ENCODE measurements at regions not wholly inside any gene's neighbourhood (a gene's known extent, or its start where the extent isn't known, plus 50 kb on each side); places are given as distances from the start of the nearest gene placed in this dataset.

DNA sequence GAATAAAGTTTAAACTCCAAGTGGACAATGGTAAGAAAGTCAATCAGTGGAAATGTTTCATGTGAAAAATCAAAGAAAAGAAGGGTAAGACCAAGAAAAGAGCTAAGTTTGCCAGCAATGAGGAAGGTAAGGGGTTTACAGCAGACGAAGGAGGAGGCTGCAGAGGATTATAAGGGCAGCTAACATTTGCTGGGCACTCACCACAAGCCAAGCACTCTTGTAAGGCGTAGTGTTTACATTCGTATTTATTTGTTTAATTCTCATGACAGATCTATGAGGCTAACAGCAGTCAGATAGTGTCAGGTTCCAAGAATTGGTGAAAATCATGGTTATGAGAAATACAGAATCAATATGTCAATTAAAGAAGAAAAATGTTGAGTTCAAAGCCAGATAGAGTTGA lies 75.2 kb upstream of the NGF start:
- H3K4me1 Mint-ChIP-seq: peaks cover 6% of the 10 kb centered on the region in 2 experiments
- Histone ChIP-seq H3K23me2 (ENCODE audit: insufficient read length, low read depth, low read length, poor library complexity, severe bottlenecking) (no peaks in the 10 kb centered on the region), H3K9ac (ENCODE audit: extremely low read depth, insufficient read length, low read length) (no peak overlapping the region), H3K27me3 (ENCODE audit: insufficient read depth, low read length) (no peaks in the 10 kb centered on the region), H2BK120ac (ENCODE audit: low read depth, low read length, poor library complexity, severe bottlenecking) (no peak overlapping the region), H2BK5ac (ENCODE audit: insufficient read length, low read length) (no peak overlapping the region), H3K4me2 (ENCODE audit: insufficient read depth, insufficient read length, low read length) (no peak overlapping the region), H3K56ac (ENCODE audit: insufficient read length, low read depth, low read length) (no peak overlapping the region), H3K14ac (ENCODE audit: insufficient read depth, low read length) (no peak overlapping the region), H4K5ac (ENCODE audit: insufficient read length, low read depth, low read length) (no peak overlapping the region), H4K20me1 (ENCODE audit: control insufficient read depth, insufficient read depth, insufficient read length) (no peaks in the 10 kb centered on the region), H4K91ac (ENCODE audit: insufficient read length, low read depth, low read length) (no peak overlapping the region), H2AFZ (ENCODE audit: low read length) (no peak overlapping the region), H2BK15ac (ENCODE audit: low read depth, low read length) (no peak overlapping the region), H3K4ac (ENCODE audit: low read depth, low read length) (no peak overlapping the region), H3K9me3 (ENCODE audit: control insufficient read depth, low read depth, low read length) (no peaks in the 10 kb centered on the region), H3K4me1 (ENCODE audit: insufficient read depth, low read length) (no peaks in the 10 kb centered on the region), H3K18ac (ENCODE audit: insufficient read length, low read depth, low read length) (no peak overlapping the region), H2BK12ac (ENCODE audit: insufficient read length, low read depth, low read length) (no peak overlapping the region), H3K79me1 (ENCODE audit: insufficient read depth, low read depth, low read length, poor library complexity, severe bottlenecking) (no peaks in the 10 kb centered on the region), H2BK20ac (ENCODE audit: low read depth, low read length, poor library complexity, severe bottlenecking) (no peak overlapping the region), H3K79me2 (ENCODE audit: insufficient read depth, low read length) (no peaks in the 10 kb centered on the region), H3T11ph (ENCODE audit: low read length) (no peak overlapping the region), H3K27ac (ENCODE audit: insufficient read length, low read depth, low read length) (no peak overlapping the region), H3K23ac (ENCODE audit: insufficient read length, low read depth, low read length) (no peak overlapping the region), H2AK5ac (ENCODE audit: insufficient read length, low read length) (no peak overlapping the region), H4K8ac (replicated peaks; ENCODE audit: insufficient read length, low read depth, low read length) (no peak overlapping the region)
- TF ChIP-seq, protein P1, sequence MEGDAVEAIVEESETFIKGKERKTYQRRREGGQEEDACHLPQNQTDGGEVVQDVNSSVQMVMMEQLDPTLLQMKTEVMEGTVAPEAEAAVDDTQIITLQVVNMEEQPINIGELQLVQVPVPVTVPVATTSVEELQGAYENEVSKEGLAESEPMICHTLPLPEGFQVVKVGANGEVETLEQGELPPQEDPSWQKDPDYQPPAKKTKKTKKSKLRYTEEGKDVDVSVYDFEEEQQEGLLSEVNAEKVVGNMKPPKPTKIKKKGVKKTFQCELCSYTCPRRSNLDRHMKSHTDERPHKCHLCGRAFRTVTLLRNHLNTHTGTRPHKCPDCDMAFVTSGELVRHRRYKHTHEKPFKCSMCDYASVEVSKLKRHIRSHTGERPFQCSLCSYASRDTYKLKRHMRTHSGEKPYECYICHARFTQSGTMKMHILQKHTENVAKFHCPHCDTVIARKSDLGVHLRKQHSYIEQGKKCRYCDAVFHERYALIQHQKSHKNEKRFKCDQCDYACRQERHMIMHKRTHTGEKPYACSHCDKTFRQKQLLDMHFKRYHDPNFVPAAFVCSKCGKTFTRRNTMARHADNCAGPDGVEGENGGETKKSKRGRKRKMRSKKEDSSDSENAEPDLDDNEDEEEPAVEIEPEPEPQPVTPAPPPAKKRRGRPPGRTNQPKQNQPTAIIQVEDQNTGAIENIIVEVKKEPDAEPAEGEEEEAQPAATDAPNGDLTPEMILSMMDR (conservative IDR thresholded peaks at IDR 0.05): no peak
- peaks cover 0 to 8% of the 10 kb centered on the region in 2 experiments; a peak in 3 of 5 replicates for H3K9me3 Mint-ChIP-seq
- WGBS (ENCODE audit: extremely low coverage, insufficient read length, low lambda C conversion rate): no CpG with 5 or more reads among the region's 3 CpGs
- H3K27me3 Mint-ChIP-seq (ENCODE audit: low read depth): no peaks in the 10 kb centered on the region
- peaks cover 0 to 4% (median 2%) of the 10 kb centered on the region in 3 experiments; a peak in 2 of 7 replicates for H3K36me3 Mint-ChIP-seq (ENCODE audit: insufficient read depth in 1 of 3, low read depth in 3 of 3)
- H3K4me3 Mint-ChIP-seq: no peak overlapping the region
- DNase-seq: no peak
- no peak overlapping the region for H3K27ac Mint-ChIP-seq

Data from H9 (cell line).